HG03469 (cell line): ENCODE measurements at regions not wholly inside any gene's neighbourhood (a gene's known extent, or its start where the extent isn't known, plus 50 kb on each side); places are given as distances from the start of the nearest gene placed in this dataset.

Experiments used
- ATAC-seq: cut with Tn5 transposase; IDR thresholded peaks from one replicate; pipeline ENCODE4 v1.9.1; 2021; ENCODE audit warnings: mild to moderate bottlenecking, moderate library complexity, moderate number of reproducible peaks; ENCODE audit not compliant: unreplicated experiment

GRCh38 chr7:21198921-21199320 lies 229.0 kb upstream of the SP4 start:
- ATAC-seq = no peak

- ATAC-seq = no peak
Measured at GRCh38 chr7:21200503-21200902, 227.4 kb upstream of the SP4 start.

- ATAC-seq = no peak
Measured at GRCh38 chr7:21214657-21215056, 213.2 kb upstream of the SP4 start.

GRCh38 chr7:21215307-21215706 lies 212.6 kb upstream of the SP4 start:
- ATAC-seq = no peak

GRCh38 chr7:21217365-21217764 lies 210.5 kb upstream of the SP4 start:
- ATAC-seq = no peak

GRCh38 chr7:21218155-21218554 lies 209.7 kb upstream of the SP4 start:
- ATAC-seq = no peak

GRCh38 chr7:21221130-21221529 lies 206.8 kb upstream of the SP4 start:
- ATAC-seq = no peak

GRCh38 chr7:21238400-21239116 lies 189.3 kb upstream of the SP4 start:
- ATAC-seq = no peak

- no peak for ATAC-seq
Measured at GRCh38 chr7:21243265-21243664, 184.6 kb upstream of the SP4 start.

- no peak for ATAC-seq
Measured at GRCh38 chr7:21251151-21251800, 176.6 kb upstream of the SP4 start.

GRCh38 chr7:21253740-21254687 lies 173.9 kb upstream of the SP4 start:
- no peak for ATAC-seq

GRCh38 chr7:21256310-21256877 lies 171.5 kb upstream of the SP4 start:
- ATAC-seq = no peak

- ATAC-seq = no peak
Measured at GRCh38 chr7:21260939-21261338, 166.9 kb upstream of the SP4 start.

GRCh38 chr7:21261627-21262594 lies 166.0 kb upstream of the SP4 start:
- ATAC-seq = peak; percentile 89

GRCh38 chr7:21269021-21269420 lies 158.9 kb upstream of the SP4 start:
- ATAC-seq = no peak

GRCh38 chr7:21276471-21277035 lies 151.3 kb upstream of the SP4 start:
- ATAC-seq = no peak

GRCh38 chr7:21278944-21279343 lies 148.9 kb upstream of the SP4 start:
- no peak for ATAC-seq

GRCh38 chr7:21281193-21281592 lies 146.7 kb upstream of the SP4 start:
- ATAC-seq = no peak

- no peak for ATAC-seq
Measured at GRCh38 chr7:21293771-21294170, 134.1 kb upstream of the SP4 start.

GRCh38 chr7:21299766-21300165 lies 128.1 kb upstream of the SP4 start:
- ATAC-seq = no peak
